ENCODE measurements at regions not wholly inside any gene's neighbourhood (a gene's known extent, or its start where the extent isn't known, plus 50 kb on each side); places are given as distances from the start of the nearest gene placed in this dataset.

DNA sequence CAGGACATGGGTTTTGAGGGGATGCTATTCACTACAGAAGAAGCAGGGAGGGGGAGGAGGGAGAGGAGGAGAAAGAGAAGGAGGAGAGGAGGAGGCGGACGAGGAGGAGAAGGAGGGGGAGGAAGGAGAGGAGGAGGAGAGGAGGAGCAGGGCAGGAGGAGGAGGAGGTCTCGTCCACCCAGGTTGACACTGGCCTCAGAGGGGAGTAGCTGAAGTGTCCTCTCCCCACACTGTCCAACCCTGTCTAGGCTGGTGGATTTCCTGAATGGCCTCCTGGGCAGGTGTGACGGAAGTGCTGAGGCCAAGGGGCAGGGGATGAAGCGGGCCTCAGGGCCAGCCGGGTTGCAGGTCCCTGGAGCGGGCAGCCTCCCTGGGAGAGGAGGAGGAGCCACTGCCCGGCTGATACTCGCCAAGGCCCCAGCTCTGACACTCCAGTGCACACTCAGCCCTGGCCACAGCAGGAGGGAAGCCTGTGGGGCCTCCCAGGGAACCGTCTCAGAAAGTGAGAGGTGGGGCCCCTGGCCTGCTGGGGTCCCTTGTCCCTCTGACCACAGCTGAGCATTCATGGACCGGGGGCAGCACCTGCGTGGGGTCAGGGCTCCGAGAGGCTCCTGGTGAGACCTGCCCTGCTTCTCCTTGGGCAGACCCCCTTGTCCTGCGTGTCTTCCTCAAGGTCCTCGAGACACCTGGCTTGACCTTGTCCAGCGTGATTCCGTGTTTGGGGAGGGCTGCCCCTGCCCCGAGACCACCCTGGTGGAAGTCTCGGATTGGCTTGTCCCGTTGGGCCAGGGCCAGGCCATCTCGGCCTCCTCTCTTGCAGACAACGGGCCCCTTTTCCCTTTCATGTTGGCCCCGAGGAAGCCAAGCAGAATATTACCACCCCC is 200.6 kb upstream of the CIBAR2 start:
- Mint-ChIP-seq H3K36me3 (ENCODE audit: low read depth) (no peaks in the 10 kb centered on the region), H3K4me3 (peak overlapping the region; percentile 52), H3K4me1 (peaks cover 68% of the 10 kb centered on the region), H3K27ac (no peak overlapping the region), H3K27me3 (ENCODE audit: low read depth, poor library complexity) (peaks cover 36% of the 10 kb centered on the region), H3K9me3 (no peaks in the 10 kb centered on the region)
- peak; percentile 63 for DNase-seq
- TF ChIP-seq, protein P1, sequence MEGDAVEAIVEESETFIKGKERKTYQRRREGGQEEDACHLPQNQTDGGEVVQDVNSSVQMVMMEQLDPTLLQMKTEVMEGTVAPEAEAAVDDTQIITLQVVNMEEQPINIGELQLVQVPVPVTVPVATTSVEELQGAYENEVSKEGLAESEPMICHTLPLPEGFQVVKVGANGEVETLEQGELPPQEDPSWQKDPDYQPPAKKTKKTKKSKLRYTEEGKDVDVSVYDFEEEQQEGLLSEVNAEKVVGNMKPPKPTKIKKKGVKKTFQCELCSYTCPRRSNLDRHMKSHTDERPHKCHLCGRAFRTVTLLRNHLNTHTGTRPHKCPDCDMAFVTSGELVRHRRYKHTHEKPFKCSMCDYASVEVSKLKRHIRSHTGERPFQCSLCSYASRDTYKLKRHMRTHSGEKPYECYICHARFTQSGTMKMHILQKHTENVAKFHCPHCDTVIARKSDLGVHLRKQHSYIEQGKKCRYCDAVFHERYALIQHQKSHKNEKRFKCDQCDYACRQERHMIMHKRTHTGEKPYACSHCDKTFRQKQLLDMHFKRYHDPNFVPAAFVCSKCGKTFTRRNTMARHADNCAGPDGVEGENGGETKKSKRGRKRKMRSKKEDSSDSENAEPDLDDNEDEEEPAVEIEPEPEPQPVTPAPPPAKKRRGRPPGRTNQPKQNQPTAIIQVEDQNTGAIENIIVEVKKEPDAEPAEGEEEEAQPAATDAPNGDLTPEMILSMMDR (IDR thresholded peaks at IDR 0.05), result no peak

DNA sequence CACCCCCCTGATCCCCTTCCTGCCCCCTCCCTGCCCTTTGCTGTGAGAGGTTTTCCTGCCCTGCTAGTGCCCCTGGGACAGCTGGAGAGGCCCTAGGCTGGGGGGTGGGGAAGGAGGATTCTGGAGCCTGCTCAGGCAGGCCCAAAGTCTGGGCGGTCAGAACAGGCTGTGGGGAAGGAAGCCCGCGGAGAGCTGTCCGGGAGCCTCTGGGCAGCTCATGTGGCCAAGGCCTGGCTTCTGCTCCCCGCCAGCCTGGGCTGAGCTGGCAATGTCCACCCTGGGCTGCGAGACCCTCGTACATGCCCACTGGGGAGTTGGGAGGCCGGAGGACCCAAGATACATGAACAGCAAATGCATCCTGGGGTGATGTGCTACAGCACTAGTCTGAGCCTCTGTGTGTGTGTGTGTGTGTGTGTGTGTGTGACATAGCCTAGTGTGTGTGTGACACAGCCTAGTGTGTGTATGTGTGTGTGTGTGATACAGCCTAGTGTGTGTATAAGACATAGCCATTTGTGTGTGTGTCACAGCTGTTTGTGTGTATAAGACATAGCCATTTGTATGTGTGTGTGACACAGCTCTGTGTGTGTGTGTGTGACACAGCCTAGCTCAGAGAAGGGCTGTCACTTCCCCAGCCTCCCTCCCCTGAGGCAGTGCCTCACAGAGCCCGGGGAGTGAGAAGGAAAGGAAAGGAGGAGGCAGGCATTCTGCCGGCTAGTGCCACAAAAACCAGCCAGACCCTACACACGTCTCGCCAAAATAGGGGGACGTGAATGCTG is 201.4 kb upstream of the CIBAR2 start:
- Mint-ChIP-seq H3K9me3 (no peaks in the 10 kb centered on the region), H3K4me1 (peaks cover 60% of the 10 kb centered on the region), H3K4me3 (peak overlapping the region; percentile 15), H3K27me3 (ENCODE audit: low read depth, poor library complexity) (peaks cover 37% of the 10 kb centered on the region), H3K36me3 (ENCODE audit: low read depth) (no peaks in the 10 kb centered on the region), H3K27ac (no peak overlapping the region)
- DNase-seq, result no peak
- TF ChIP-seq, protein P1 (IDR thresholded peaks at IDR 0.05), result no peak

DNA sequence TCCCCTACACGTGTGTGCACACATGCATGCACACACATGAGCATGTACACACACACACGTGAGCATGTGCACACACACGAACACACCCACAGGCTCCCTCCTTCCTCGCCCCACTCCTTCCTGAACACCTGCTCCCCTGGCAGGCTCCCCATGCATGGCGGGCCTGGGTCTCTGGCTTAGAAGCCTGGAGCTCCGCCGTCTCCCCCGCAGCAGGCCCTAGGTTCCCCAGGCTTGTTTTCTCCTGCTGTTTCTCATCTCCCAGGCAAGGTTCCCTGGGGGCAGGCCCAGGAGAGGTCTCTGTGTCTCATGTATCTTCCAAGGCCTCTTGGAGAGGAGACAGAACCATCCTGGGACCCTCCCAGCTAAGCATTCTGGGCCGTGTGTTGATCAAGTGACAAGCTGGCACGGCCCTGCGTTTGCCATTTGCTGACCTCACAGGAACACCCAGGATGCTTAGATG is 202.3 kb upstream of the CIBAR2 start:
- no peaks in the 10 kb centered on the region for H3K9me3 Mint-ChIP-seq
- H3K4me3 Mint-ChIP-seq, result no peak overlapping the region
- peaks cover 60% of the 10 kb centered on the region for H3K4me1 Mint-ChIP-seq
- TF ChIP-seq, protein P1 (IDR thresholded peaks at IDR 0.05), result no peak
- H3K27me3 Mint-ChIP-seq (ENCODE audit: low read depth, poor library complexity), result peaks cover 38% of the 10 kb centered on the region
- no peak for DNase-seq
- no peak overlapping the region for H3K27ac Mint-ChIP-seq
- no peaks in the 10 kb centered on the region for H3K36me3 Mint-ChIP-seq (ENCODE audit: low read depth)

DNA sequence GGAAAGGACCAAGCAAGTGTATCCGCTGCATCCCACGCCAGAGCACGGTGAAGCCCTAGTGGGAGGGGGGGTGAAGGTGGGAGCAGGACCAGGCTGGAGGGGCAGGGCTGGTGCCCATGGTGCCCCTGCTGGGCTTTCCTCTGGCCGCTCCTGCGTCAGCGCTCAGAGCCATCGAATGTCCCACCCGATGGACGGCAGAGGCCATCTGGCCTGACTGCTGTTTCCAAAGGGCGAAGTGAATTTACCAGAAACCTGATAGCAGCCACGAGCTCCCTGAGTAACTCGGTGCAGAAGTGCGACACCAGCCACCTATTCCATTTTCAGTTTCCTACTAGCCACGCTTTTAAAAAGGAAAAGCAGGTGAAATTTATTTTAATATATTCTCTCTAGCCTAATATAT is 203.6 kb upstream of the CIBAR2 start:
- Mint-ChIP-seq H3K4me3 (no peak overlapping the region), H3K27me3 (ENCODE audit: low read depth, poor library complexity) (peaks cover 42% of the 10 kb centered on the region), H3K9me3 (no peaks in the 10 kb centered on the region), H3K4me1 (peaks cover 66% of the 10 kb centered on the region), H3K27ac (no peak overlapping the region), H3K36me3 (ENCODE audit: low read depth) (no peaks in the 10 kb centered on the region)
- TF ChIP-seq, protein P1 (IDR thresholded peaks at IDR 0.05), result no peak
- no peak for DNase-seq

DNA sequence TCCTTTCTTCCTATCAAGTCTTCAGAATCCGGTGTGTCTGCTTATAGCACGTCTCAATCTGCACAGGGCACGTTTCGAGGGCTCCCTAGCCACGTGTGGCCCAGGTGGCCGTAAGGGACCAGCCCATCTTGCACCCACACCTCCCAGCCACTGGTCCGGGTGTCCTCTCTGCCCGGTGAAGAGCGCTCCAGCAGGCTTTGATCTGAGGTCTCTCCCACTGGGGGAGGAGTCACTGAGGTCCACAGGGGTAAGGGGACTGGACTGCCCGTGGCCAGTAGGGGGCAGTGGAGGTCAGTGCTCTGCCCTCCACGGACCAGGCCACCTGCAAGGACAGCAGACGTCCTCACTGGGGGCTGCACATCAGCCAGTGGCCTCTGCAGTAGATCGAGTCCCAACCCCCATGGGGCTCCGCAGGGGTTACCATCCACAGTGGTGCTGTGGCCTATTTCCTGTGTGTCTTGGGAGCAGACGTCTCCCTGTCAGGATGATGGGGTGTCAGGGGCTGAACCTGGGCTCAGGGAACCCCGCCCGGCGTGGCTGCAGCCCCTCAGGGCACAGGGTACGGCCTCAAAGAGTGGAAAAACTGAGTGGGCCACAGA is 204.1 kb upstream of the CIBAR2 start:
- peak; percentile 85 for DNase-seq
- H3K36me3 Mint-ChIP-seq (ENCODE audit: low read depth), result no peaks in the 10 kb centered on the region
- H3K9me3 Mint-ChIP-seq, result no peaks in the 10 kb centered on the region
- peaks cover 43% of the 10 kb centered on the region for H3K27me3 Mint-ChIP-seq (ENCODE audit: low read depth, poor library complexity)
- peaks cover 64% of the 10 kb centered on the region for H3K4me1 Mint-ChIP-seq
- no peak overlapping the region for H3K4me3 Mint-ChIP-seq
- peak overlapping the region; percentile 90 for H3K27ac Mint-ChIP-seq
- TF ChIP-seq, protein P1 (IDR thresholded peaks at IDR 0.05), result peak; percentile 89

Measured in nephron progenitor cell (in vitro differentiated cells).